GM19351 (cell line): ENCODE measurements at regions not wholly inside any gene's neighbourhood (a gene's known extent, or its start where the extent isn't known, plus 50 kb on each side); places are given as distances from the start of the nearest gene placed in this dataset.

ENCODE experiments used
- ATAC-seq: cut with Tn5 transposase; IDR thresholded peaks from one replicate; pipeline ENCODE4 v1.9.1; 2021; ENCODE audit warnings: mild to moderate bottlenecking, moderate library complexity; ENCODE audit not compliant: unreplicated experiment

- ATAC-seq: no peak
These were observed 50.8 kb upstream of the JAG1 start for GRCh38 chr20:10724449-10725173.

- ATAC-seq: no peak
These were observed 55.3 kb upstream of the JAG1 start for GRCh38 chr20:10728873-10729670.

GRCh38 chr20:10729785-10730184, 56.0 kb upstream of the JAG1 start:
- ATAC-seq: no peak

- ATAC-seq: no peak
These were observed 56.9 kb upstream of the JAG1 start for GRCh38 chr20:10730629-10731183.

- ATAC-seq: no peak
These were observed 57.6 kb upstream of the JAG1 start for GRCh38 chr20:10731190-10731965.

GRCh38 chr20:10733122-10733521, 59.3 kb upstream of the JAG1 start:
- no peak for ATAC-seq

GRCh38 chr20:10735195-10735949, 61.6 kb upstream of the JAG1 start:
- ATAC-seq: no peak

GRCh38 chr20:10739134-10739533, 65.3 kb upstream of the JAG1 start:
- no peak for ATAC-seq

GRCh38 chr20:10739566-10739965, 65.8 kb upstream of the JAG1 start:
- ATAC-seq: no peak

GRCh38 chr20:10741060-10741459, 67.3 kb upstream of the JAG1 start:
- ATAC-seq: no peak

GRCh38 chr20:10745790-10746189, 72.0 kb upstream of the JAG1 start:
- no peak for ATAC-seq

GRCh38 chr20:10747019-10747418, 73.2 kb upstream of the JAG1 start:
- no peak for ATAC-seq

- ATAC-seq: no peak
These were observed 75.3 kb upstream of the JAG1 start for GRCh38 chr20:10749084-10749483.

GRCh38 chr20:10752206-10752605, 78.4 kb upstream of the JAG1 start:
- ATAC-seq: no peak

GRCh38 chr20:10754824-10755223, 81.0 kb upstream of the JAG1 start:
- ATAC-seq: no peak

- no peak for ATAC-seq
These were observed 84.6 kb upstream of the JAG1 start for GRCh38 chr20:10758446-10758845.

- ATAC-seq: no peak
These were observed 87.4 kb upstream of the JAG1 start for GRCh38 chr20:10761232-10761631.

GRCh38 chr20:10761786-10762185, 88.0 kb upstream of the JAG1 start:
- no peak for ATAC-seq

GRCh38 chr20:10762216-10762615, 88.4 kb upstream of the JAG1 start:
- ATAC-seq: no peak

GRCh38 chr20:10763112-10763511, 89.3 kb upstream of the JAG1 start:
- ATAC-seq: no peak

GRCh38 chr20:10769700-10770099, 95.9 kb upstream of the JAG1 start:
- no peak for ATAC-seq
